Stimulated activated CD4-positive, alpha-beta T cell treated with anti-CD3 and anti-CD28 coated beads, Interleukin-4, amount 100 ng/mL, for 48 hours (primary cell): ENCODE measurements at regions not wholly inside any gene's neighbourhood (a gene's known extent, or its start where the extent isn't known, plus 50 kb on each side); places are given as distances from the start of the nearest gene placed in this dataset.
"Not testable (repeated sequence)": the region's sequence is repeated elsewhere in the genome, so short reads cannot be mapped to it uniquely, and the experiment has no call there.

Experiments used
- DNase-seq, 2 donors: peaks; one replicate each; pipeline ENCODE4 v3.0.0-alpha.2; 2020; ENCODE audit warnings: low read depth in 2 of 2

- no peak for DNase-seq
These were observed 170.8 kb upstream of the ZNF267 start for GRCh38 chr16:31702796-31703195.

GRCh38 chr16:31703526-31704128 is 170.0 kb upstream of the ZNF267 start:
- no peak for DNase-seq

GRCh38 chr16:31704138-31704537 is 169.5 kb upstream of the ZNF267 start:
- DNase-seq = no peak

- DNase-seq = no peak
These were observed 168.2 kb upstream of the ZNF267 start for GRCh38 chr16:31705371-31705770.

- no peak for DNase-seq
These were observed 167.3 kb upstream of the ZNF267 start for GRCh38 chr16:31706318-31706717.

- DNase-seq = no peak
These were observed 166.7 kb upstream of the ZNF267 start for GRCh38 chr16:31706925-31707324.

GRCh38 chr16:31707743-31708335 is 165.8 kb upstream of the ZNF267 start:
- no peak for DNase-seq

- DNase-seq = no peak
These were observed 165.3 kb upstream of the ZNF267 start for GRCh38 chr16:31708348-31708747.

- DNase-seq = no peak
These were observed 164.4 kb upstream of the ZNF267 start for GRCh38 chr16:31709181-31709580.

- DNase-seq = no peak
These were observed 163.5 kb upstream of the ZNF267 start for GRCh38 chr16:31710134-31710533.

GRCh38 chr16:31710880-31711279 is 162.7 kb upstream of the ZNF267 start:
- DNase-seq = no peak

GRCh38 chr16:31711344-31711845 is 162.2 kb upstream of the ZNF267 start:
- no peak for DNase-seq

- DNase-seq = no peak
These were observed 161.5 kb upstream of the ZNF267 start for GRCh38 chr16:31712064-31712540.

- peak; percentile 86 to 90 for DNase-seq
These were observed 160.3 kb upstream of the ZNF267 start for GRCh38 chr16:31713071-31713944.

- DNase-seq = no peak
These were observed 159.4 kb upstream of the ZNF267 start for GRCh38 chr16:31713945-31714902.

- no peak for DNase-seq
These were observed 158.6 kb upstream of the ZNF267 start for GRCh38 chr16:31714903-31715504.

GRCh38 chr16:31715915-31716314 is 157.7 kb upstream of the ZNF267 start:
- no peak for DNase-seq

GRCh38 chr16:31718998-31719397 is 154.6 kb upstream of the ZNF267 start:
- DNase-seq = no peak

GRCh38 chr16:31727553-31727952 is 146.1 kb upstream of the ZNF267 start:
- DNase-seq = no peak

- DNase-seq = no peak
These were observed 139.3 kb upstream of the ZNF267 start for GRCh38 chr16:31734265-31734664.

GRCh38 chr16:31745098-31745497 is 128.5 kb upstream of the ZNF267 start:
- not testable (repeated sequence) for DNase-seq
